LNCAP (cell line): ENCODE measurements at regions not wholly inside any gene's neighbourhood (a gene's known extent, or its start where the extent isn't known, plus 50 kb on each side); places are given as distances from the start of the nearest gene placed in this dataset.

ENCODE experiments used
- CTCF ChIP-seq: fragments of 450-650 bp; IDR thresholded peaks from 2 replicates; pipeline ENCODE4 v1.5.1; 2017; ENCODE audit warnings: mild to moderate bottlenecking

GRCh38 chr7:19939746-19940145 lies 166.3 kb upstream of the TMEM196 start:
- no peak for TF ChIP-seq CTCF

- no peak for TF ChIP-seq CTCF
Measured at GRCh38 chr7:19932549-19933249, 159.3 kb upstream of the TMEM196 start.

- no peak for TF ChIP-seq CTCF
Measured at GRCh38 chr7:19930851-19931250, 157.4 kb upstream of the TMEM196 start.

GRCh38 chr7:19930051-19930450 lies 156.6 kb upstream of the TMEM196 start:
- TF ChIP-seq CTCF = no peak

- TF ChIP-seq CTCF = no peak
Measured at GRCh38 chr7:19928247-19928646, 154.8 kb upstream of the TMEM196 start.

- TF ChIP-seq CTCF = no peak
Measured at GRCh38 chr7:19920705-19921104, 147.3 kb upstream of the TMEM196 start.

- no peak for TF ChIP-seq CTCF
Measured at GRCh38 chr7:19920166-19920565, 146.7 kb upstream of the TMEM196 start.
